Activated T-cell treated with anti-CD3 and anti-CD28 coated beads for 4 hours (primary cell): ENCODE measurements at regions not wholly inside any gene's neighbourhood (a gene's known extent, or its start where the extent isn't known, plus 50 kb on each side); places are given as distances from the start of the nearest gene placed in this dataset.
"Not testable (repeated sequence)": the region's sequence is repeated elsewhere in the genome, so short reads cannot be mapped to it uniquely, and the experiment has no call there.

Source experiments
- DNase-seq: peaks from one replicate; pipeline ENCODE4 v3.0.0-alpha.2; 2020

DNA sequence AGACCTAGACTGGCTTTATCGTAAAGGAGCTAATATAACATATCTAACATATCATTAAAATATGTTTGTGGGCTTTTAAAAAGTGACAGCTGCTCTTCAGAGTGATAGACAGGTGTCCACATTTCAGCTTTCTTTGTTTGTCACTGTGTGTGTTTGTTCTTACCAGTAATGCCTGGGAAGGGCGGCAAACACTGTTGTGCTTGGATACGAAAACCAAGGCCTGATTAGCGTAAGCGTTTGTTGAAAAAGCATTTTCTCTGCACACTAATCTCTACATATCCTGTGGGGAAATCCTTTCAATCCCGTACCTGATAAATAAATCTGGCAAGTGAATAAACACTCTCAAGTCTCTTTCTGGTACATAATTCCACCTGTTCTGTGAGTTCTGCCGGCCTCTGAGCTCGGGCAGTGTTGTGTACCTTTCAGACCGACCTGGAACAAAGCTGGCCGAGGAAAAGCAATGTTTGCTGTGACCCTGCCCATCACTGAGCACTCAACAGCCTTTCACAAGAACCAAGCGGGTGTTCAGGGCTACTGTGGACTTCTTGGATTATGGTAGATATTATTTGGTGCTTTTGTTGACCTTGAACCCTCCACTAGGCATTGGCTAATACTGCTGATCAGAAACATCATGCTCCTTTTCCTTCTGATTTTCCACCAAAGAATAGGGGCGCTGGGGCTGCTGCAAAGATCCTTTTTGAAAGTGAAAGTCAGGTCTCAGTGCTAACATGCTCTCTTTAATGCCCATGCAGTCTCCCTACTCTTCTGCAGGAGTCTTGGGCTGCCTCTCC, 100.4 kb downstream of the CD83 start:
- no peak for DNase-seq

DNA sequence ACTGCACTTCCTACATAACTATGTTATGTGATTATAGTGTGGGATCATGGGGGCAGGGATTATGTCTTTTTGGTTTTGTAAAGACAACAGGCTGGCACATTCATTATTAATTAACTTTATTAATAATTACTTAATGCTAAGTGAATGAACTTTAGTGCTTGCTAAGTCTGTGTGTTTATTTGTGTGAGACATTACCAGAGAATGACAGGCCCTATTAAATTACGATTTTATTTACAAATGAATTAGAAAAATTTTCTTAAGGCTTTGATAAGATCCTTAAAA, 100.9 kb downstream of the CD83 start:
- DNase-seq = no peak

DNA sequence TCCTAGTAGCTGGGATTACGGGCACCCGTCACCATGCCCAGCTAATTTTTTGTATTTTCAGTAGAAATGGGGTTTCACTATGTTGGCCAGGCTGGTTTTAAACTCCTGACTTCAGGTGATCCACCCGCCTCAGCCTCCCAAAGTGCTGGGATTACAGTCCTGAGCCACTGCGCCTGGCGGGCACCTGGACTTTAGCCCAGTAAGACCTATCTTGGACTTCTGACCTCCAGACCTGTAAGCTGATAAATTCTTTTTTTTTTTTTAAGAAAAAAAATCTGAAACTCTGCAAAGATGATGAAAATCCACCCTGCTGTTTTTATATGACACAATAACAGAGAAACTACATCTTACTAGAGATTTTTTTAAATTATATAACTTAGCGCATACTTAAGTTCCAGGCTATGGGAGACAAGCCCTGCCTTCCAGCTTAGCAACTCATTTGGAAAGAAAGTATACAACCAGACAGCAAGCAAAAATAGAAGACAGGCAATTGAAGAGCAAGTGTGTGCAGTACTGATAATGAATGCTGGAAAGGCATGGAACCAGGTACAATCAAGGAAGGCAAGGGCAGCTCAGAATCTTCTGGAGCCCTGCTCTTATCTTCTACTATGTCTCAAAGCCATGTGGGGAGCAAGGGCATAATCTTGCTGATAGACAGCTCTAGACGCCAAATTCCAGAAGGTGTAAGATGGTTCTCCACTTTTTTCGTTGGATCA, 104.2 kb downstream of the CD83 start:
- no peak for DNase-seq

DNA sequence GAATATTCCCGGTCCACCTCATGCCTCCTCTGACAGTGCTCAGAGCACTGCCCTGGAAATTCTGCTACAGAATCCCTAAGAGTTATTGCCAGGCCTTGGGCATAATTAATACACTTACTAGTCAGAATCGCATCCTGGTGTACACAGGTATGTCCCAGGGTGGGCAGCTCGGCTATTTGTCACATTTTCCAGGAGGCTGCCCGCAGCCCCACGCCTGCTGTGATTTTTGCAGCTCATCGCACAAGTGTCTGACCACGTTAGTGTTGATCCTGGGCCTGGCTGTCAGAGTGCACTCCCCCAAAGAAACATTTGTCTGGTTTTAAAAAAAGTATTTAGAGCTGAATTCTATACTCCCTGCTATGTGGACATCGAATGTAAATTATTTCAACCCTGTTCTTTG, 105.4 kb downstream of the CD83 start:
- DNase-seq = no peak

DNA sequence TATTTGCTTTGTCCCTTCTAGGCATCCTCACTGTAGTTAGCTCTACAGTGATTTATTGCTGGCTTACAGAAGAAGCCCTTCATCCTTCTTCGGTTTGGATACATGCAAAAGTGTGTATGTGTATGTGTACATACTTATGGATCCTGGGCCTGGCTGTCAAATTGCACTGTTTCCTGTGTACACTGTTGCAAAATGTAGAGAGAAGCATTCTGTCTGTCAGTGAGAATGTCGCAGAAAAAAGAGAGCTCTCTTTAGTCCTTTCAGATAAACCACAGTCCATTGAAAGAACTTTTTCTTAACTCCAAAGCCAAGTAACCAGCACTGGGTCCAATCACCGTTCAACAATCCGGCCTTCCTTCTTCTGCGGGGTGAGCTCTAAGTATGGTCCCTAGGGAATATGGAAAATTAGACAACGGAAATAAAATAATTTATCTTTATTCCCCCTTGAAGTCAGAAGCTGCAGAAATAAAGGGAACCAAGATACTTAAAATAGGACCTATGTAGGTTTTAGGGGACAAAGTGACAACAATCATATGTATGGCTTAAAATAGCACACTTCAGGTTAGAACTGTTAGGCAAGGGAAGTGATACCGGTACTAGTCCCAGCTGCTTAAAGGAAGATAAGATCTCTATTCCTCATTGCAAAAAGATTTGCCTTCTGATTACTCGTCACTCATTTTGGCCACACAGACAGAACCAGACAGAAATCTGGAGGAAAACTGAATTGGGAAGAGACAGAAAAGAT, 107.0 kb downstream of the CD83 start:
- no peak for DNase-seq

DNA sequence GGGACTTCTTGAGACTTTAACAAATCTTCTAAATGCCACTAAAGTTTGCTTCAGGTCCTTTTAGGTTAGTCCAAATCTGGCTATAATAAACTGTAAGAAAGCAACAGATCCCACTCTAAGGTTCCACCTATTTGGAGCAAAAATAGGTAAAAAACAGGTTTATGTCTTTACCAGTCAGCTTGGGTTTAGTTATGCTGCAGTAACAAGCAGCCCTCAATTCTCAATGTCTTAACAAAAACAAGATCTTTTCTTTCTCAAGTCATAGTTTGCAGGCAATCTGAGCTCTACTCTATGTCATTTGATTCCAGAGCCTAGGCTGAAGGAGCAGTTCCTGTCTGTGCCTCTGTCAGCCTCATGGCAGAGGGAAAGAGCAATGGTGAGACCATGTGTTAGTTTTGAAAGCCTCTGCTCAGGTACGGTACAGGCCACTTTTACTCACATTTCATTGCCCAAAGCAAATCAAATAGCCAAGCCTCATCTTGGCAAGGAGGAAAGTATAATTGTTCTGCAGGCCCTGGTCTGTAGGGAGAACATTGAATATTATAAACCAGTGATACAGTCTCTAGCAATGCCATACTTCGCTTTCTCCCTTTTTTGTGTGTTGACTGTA, 108.6 kb downstream of the CD83 start:
- no peak for DNase-seq

DNA sequence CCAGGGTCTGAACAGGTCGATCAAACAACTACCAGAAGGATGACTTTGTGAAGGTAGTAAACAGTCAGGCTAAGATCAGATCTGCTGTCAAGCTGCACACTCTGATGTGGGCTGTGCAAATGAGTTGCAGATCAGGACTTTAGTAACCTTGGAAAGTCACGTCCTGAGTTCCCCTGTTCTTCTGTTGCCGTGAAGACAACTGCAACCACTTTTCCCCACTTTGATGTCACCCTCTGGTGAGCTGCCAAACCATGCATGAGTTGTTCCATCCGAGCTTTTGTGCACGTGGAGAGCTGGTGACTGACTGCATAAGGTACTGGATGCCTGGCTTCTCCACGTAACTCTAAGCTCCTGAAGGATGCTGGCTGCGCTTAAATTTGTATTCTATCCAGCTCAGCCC, 111.0 kb downstream of the CD83 start:
- DNase-seq = peak; percentile 22

DNA sequence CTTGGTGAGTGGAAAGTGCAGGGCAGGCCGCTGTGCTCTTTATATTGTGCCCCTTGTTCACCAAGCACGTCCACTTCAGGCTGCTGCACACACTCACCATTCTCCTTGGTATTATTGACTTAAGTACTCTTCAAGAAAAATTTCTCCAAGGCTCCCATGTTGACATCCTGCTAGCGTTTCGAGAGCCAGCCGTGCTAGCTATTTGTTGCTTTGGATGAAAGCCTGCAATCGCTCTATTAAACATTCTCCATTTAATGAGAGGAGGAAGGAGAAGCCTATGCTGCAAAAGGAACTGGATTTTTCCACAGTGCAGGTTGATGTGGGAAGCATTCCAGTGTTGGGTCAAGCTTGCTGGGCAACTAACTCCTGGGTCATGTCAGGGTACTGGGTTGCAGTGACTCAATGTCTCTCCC, 113.5 kb downstream of the CD83 start:
- no peak for DNase-seq

DNA sequence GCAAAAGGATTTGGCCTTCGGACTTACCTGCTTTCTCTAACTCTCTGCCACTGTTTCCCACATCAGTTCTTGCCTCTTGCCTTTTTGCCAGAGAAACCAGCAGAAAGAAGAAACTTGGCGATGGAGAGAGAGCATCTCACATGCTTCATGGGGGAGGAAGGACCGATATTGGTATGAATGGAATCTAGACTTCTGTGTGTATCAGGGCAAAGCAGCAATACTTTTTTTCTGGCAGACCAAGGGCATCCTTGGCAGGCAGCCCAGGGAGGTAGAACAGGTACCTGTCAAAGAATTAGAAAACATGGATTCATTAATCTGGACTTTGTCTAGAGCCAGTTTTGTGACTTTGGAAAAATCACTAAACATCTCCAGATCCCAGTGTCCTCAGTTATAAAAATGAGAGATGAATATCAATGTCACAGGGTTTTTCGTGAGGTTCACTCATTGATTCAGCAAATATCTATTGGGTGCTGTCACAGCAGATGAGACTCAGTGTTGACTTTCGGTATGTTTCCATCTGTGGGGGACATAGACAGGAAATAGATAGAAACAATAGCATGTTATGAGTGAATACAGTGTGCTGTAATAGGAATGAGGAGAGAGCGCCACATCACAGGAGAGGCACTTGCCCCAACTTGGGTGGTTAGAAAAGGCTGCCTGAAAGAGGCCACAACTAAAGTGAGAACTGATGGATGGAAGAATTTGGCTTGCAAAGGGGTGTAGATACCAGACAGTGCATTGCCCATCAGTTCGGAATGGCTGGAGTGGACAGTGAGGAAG, 114.1 kb downstream of the CD83 start:
- no peak for DNase-seq

DNA sequence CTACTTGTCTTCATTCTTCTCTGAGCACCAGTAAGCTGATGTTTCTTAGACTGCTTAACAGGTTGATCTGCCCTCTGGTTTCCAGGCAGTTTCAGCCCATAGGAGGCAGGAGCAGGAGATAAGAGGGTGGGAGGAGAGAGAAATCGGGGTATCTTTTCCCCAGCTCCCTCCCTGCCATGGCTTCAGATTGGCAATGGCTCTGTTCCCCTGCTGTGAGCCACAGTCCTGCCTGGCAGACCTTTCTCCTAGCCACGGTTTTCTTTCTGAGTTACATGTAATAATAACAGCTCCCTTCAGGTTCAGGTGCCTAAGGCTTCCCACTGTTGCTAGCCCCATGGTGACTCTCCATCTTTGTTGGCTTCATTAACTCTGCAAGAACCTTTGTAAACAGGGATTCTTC, 115.3 kb downstream of the CD83 start:
- DNase-seq = no peak

DNA sequence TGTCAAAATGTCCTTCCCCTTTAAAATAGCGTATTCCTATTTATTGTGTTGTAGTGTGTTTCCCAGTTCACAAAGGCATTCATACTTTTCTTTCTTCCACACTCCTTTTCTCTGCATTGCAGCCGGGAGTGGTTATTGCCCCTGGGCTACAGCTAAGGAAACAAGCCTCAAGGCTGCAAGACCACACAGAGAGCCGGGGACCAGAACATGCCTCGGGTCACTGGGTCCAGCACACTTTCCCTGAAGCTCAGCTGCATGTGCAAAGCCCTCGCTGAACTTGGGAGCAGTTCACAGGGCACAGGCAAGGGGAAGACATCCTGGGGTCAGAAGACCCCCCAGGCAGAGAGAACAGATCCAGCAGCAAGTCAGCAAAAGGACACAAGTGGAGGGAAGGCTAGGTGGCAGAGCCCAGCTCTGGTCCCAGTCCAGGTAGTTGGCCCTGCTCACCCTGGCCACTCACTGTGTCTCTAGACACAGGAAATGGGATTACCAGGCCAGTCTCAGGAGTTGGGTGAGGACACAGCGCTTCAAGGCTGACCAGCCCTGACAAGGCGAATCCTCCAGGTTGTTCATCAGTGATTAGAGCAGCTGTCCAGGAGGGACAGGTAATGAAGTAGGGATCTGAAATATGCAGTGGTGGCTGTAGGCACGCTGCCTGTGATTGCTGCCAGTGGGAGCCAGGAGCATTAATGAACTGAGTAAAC, 118.2 kb downstream of the CD83 start:
- DNase-seq = no peak

DNA sequence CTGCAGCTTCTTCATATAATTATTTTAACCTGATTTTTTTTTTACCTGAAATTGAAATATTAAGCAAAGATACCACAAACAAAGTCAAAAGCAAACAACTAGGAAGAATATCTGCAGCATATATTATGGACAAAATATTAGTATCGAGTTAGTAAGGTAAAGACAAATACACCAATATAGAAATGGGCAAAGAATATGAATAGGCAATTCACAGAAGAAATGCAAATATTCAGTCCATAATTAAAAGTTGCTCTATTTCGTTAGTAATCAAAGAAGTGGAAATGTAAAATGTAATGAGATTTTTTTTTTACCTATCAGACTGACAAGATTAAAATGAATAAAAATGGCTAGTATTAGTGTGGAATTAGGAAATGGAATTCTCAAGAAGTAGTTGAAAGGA, 121.5 kb downstream of the CD83 start:
- DNase-seq = no peak

DNA sequence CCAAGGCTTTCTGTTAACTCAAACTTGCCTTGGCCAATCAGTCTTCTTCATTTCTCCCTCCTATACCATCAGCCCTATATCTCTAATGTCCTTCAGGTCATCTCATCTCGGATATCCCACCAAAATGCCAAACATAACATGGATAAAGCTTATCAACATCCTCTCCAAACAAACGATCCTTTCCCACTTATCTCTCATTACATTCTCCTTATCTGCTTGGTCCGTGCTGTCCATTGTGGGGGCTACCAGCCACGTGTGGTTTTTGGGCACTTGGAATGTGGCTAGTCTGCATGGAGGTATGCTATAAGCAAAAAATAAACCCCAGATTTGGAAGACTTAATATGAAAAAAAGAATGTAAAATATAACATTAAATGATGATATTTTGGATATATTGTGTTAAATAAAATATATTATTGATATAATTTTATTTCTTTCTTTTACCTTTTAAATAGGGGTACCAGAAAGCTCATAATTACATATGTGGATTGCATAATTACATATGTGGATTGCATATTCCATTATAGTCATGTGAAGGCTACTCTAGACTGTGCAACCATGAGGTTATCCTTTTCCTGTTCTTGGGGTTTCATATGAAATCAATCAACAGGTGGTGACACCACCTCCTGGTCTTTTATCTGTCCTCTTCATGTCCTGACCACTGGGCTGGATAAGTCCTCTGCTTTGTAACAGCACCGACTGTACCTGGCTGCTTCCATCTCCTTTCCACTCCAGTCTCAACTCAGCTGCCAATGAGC, 123.0 kb downstream of the CD83 start:
- no peak for DNase-seq

DNA sequence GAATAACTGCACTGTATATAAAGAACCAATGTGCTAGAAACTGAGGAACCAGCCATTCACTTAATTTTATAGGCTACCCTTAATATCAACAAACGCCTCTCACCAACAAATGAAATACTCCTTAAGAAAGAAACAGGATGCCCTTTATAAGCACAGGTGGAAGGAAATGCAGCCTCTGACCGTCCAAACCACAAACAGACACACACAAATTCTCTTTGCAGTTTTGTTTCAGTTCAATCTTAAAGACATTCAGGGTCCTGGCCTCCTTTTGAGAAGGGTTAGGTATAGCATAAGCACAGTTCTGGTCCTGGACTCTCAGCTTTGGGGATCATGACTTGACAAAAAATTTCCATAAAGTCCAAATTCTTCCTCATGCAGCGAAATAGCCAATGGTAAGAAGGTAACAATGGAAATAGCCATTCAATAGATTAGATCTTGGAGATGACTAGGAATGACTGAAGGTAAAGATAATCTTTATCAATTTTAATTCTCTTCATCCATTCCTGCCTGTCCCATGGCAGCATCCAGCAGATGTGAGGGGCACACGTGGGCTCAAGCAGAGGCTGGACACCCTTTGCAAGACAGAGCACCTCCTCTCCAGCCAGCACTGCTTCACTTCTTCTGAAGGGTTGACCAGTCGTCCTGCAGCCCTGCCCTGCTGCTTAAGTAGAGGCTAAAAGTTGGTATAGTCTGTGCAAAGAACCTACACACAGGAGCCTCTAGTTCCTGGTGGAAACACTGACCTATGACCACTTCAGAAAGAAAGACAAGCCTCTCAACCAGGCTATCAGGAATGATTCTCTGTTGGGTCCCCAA, 123.9 kb downstream of the CD83 start:
- DNase-seq = no peak

DNA sequence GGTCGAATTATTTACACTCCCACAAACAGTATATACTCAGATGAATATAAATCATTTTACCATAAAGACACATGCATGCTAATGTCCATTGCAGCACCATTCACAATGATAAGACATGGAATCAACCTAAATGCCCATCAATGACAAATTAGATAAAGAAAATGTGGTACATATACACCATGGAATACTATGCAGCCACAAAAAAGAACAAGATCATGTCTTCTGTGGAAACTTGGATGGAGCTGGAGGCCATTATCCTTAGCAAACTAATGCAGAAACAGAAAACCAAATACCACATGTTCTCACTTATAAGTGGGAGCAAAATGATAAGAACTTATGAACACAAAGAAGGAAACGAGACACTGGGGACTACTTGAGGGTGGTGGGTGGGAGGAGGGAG, 125.3 kb downstream of the CD83 start:
- not testable (repeated sequence) for DNase-seq

DNA sequence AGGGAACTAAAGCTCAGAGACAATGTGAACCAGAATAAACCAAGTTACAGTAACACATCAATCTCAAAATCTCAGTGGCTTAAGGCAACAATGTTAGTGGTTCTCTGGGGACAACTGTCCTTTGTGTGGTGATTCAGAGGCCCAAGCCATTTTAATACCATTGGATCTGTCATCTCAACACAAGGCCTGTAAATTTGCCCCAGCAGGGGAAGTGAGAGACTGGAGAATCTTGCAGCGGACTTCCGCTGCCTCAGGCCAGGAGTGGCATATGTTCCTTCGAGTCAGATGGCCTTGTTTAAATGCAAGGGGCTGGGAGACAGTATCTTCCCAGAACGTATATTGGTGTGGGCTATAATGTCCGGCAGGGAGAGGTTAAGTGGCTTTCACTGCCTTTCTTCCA, 126.0 kb downstream of the CD83 start:
- DNase-seq = no peak

DNA sequence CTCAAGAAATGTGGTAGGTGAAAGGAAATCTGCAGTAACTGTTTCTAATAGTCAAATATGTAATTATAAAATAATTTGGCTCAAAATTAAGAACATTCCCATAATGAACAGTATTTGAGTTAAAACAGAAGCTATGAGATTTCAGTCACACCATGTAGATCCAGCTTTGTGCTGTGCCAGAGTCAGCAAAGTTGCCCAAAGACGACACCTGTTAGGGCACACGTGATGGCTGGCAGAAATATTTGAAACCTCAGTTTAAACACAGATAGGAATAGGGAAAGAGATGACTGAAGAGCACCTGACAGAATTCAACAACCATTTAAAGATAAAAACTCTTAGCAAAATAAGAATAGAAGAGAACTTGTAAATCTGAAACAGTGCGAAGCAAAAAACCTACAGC, 129.3 kb downstream of the CD83 start:
- no peak for DNase-seq

DNA sequence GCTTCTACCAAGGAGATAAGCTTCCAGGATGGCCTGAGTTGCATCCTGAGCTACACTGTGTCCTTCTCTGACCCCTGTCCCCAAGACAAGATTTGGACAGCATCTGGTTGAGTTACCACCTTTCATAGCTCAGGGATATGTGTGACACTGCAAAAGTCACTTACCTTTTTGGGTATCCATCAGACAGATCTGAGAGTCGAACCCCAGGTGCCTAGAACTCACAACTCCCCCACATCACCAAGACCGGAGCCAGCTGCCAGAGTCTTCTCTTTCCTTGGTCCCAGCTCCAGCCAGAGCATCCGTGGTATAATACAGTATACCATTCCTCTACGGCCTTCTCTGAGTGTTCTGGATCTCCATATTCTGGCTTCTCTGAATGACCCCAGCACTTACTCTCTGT, 133.0 kb downstream of the CD83 start:
- no peak for DNase-seq

DNA sequence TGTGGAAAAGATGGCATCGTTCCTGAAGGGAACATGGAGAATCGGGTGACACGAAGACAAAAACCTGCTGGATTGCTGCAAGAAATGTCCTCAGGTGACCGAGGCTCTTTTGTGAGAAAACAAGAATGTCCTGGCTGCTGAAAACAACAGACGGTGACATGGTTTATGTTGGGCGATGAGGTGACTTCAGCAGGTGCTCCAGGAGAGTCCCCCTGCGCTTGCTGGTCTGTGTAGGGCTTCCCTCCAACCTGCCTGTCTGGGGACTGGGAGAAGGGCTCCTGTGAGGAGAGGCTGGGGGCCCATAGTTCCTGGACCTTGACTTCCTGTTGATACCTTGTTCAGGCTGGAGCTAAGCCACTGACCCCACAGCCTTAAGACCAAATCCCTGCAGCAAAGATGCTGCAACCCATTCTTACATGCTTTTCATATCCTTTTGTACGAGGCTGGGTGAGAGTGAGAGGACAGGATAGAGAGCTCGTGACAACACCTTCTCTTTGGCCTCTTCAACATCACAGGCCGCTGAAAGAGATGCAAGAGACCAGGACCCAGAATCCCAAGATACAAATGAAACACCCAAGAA, 134.8 kb downstream of the CD83 start:
- DNase-seq = no peak

DNA sequence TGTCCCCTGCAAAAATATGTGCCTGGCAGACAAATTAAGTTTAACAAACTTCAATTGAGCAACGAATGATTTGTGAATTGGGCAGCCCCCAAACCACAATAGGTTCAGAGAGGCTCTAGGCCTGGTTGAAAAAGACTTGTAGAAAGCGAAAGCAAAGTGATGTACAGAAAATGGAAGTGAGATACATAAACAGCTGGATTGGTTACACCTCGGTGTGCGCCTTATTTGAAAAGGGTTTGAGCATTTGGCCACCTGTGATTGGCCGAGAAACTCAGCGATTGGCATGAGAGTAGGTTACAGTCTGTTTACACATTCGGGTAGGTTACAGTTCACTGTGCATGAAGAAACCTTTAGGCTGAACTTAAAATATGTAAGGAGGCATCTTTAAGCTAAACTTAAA, 136.9 kb downstream of the CD83 start:
- no peak for DNase-seq
